H1 (cell line): ENCODE measurements at regions not wholly inside any gene's neighbourhood (a gene's known extent, or its start where the extent isn't known, plus 50 kb on each side); places are given as distances from the start of the nearest gene placed in this dataset.

Experiments
- CTCF ChIA-PET: fragments of 300-600 bp; sonication (Branson Sonifier 250); formaldehyde crosslinking; loops from one replicate; lab custom pipeline; 2021; ENCODE audit not compliant: partially characterized antibody; lab: Charles Lee
- POLR2A ChIA-PET: fragments of 300-600 bp; sonication (Branson Sonifier 250); formaldehyde crosslinking; loops from one replicate; lab custom pipeline; 2021; ENCODE audit warnings: inconsistent platforms; ENCODE audit not compliant: partially characterized antibody; lab: Charles Lee
- DNase-seq, 2 experiments: peaks; one replicate each; pipeline versions ENCODE4 v3.0.0 to v3.0.0-alpha.2; 2010 to 2022; ENCODE audit warnings: low spot score in 2 of 2, low read depth in 1 of 2, mixed read lengths in 1 of 2
- FAIRE-seq: peaks from 2 replicates; lab custom pipeline; 2011; peaks lifted over from hg19 to GRCh38; lab: Jason Lieb, UNC
- H2AFZ ChIP-seq: 2 replicates; pipeline ENCODE4 v1.8.1; 2012; ENCODE audit warnings: low read length, inconsistent platforms
- H2AK5ac ChIP-seq: 2 replicates; pipeline ENCODE4 v1.6.1; 2013; ENCODE audit warnings: low read depth, low read length
- H2BK120ac ChIP-seq: replicated peaks from 2 replicates; pipeline ENCODE3; 2013; ENCODE audit warnings: low read depth, low read length, inconsistent platforms
- H2BK12ac ChIP-seq: 2 replicates; pipeline ENCODE4 v1.6.1; 2013; ENCODE audit warnings: low read depth, low read length
- H2BK15ac ChIP-seq: 2 replicates; pipeline ENCODE4 v1.6.1; 2013; ENCODE audit warnings: low read length
- H2BK20ac ChIP-seq: 2 replicates; pipeline ENCODE4 v1.6.1; 2013; ENCODE audit warnings: low read length
- H2BK5ac ChIP-seq: 2 replicates; pipeline ENCODE4 v1.6.1; 2013; ENCODE audit warnings: low read depth, low read length
- H3K14ac ChIP-seq: 2 replicates; pipeline ENCODE4 v1.6.1; 2013; ENCODE audit warnings: inconsistent platforms; ENCODE audit not compliant: insufficient read length
- H3K18ac ChIP-seq: 2 replicates; pipeline ENCODE4 v1.6.1; 2013; ENCODE audit warnings: low read length; ENCODE audit errors: extremely low read depth
- H3K23ac ChIP-seq: 2 replicates; pipeline ENCODE4 v1.6.1; 2013; ENCODE audit warnings: inconsistent platforms; ENCODE audit not compliant: insufficient read length
- H3K23me2 ChIP-seq: 2 replicates; pipeline ENCODE4 v1.6.1; 2013; ENCODE audit warnings: low read depth, low read length
- H3K27ac ChIP-seq: 2 replicates; pipeline ENCODE4 v1.6.1; 2011; ENCODE audit warnings: low read depth, low read length, inconsistent platforms
- H3K27me3 ChIP-seq, 4 experiments: replicated peaks in 1 of 4; 1 replicate in 1 of 4; 2 replicates in 3 of 4; pipeline versions ENCODE4 v1.6.1 to v1.8.1; 2011 to 2013; ENCODE audit warnings: low read length in 3 of 4, mild to moderate bottlenecking in 3 of 4, inconsistent platforms in 2 of 4, mixed read lengths in 2 of 4, moderate library complexity in 1 of 4; ENCODE audit not compliant: control insufficient read depth in 3 of 4, insufficient read depth in 3 of 4; ENCODE audit errors: extremely low read depth in 1 of 4
- H3K36me3 ChIP-seq, 4 experiments: 2 replicates each; pipeline versions ENCODE4 v1.6.1 to v1.8.1; 2011 to 2013; ENCODE audit warnings: mild to moderate bottlenecking in 4 of 4, low read length in 3 of 4, moderate library complexity in 2 of 4, control low read depth in 1 of 4, inconsistent platforms in 1 of 4; ENCODE audit not compliant: insufficient read depth in 4 of 4, control insufficient read depth in 2 of 4
- H3K4ac ChIP-seq: replicated peaks from 2 replicates; pipeline ENCODE3; 2013; ENCODE audit warnings: low read length, low read depth, mixed read lengths, inconsistent platforms; ENCODE audit not compliant: insufficient read length
- H3K4me1 ChIP-seq, 4 experiments: replicated peaks in 1 of 4; 1 replicate in 1 of 4; 2 replicates in 3 of 4; pipeline versions ENCODE4 v1.6.1 to v1.8.1; 2011 to 2013; ENCODE audit warnings: low read length in 3 of 4, inconsistent platforms in 2 of 4, mixed read lengths in 1 of 4; ENCODE audit not compliant: insufficient read depth in 4 of 4, control insufficient read depth in 3 of 4
- H3K4me2 ChIP-seq, 2 experiments: 2 replicates each; pipeline versions ENCODE4 v1.6.1 to v1.8.1; 2011 to 2013; ENCODE audit warnings: low read depth in 2 of 2, low read length in 2 of 2, control low read depth in 1 of 2, inconsistent platforms in 1 of 2, mild to moderate bottlenecking in 1 of 2; ENCODE audit not compliant: insufficient read depth in 1 of 2
- H3K4me3 ChIP-seq, 4 experiments: fragments of 200-600, 300-600 bp in 1 of 4; sonication (generic), shearing (Covaris generic), sonication (Bioruptor Twin) in 1 of 4; 2 replicates each; pipeline versions ENCODE4 v1.5.1 to v1.8.1; 2011 to 2016; ENCODE audit warnings: low read length in 4 of 4, low read depth in 3 of 4, control low read depth in 2 of 4, inconsistent platforms in 2 of 4, mild to moderate bottlenecking in 2 of 4, mixed read lengths in 1 of 4, moderate library complexity in 1 of 4; ENCODE audit not compliant: insufficient read depth in 2 of 4; ENCODE audit errors: extremely low read depth in 1 of 4
- H3K56ac ChIP-seq: replicated peaks from 2 replicates; pipeline ENCODE3; 2013; ENCODE audit warnings: low read depth, mild to moderate bottlenecking, mixed read lengths, low read length, inconsistent platforms; ENCODE audit not compliant: insufficient read length
- H3K79me1 ChIP-seq: 2 replicates; pipeline ENCODE4 v1.6.1; 2013; ENCODE audit warnings: low read depth, low read length, control low read depth
- H3K79me2 ChIP-seq, 2 experiments: 2 replicates each; pipeline versions ENCODE4 v1.6.1 to v1.8.1; 2012 to 2013; ENCODE audit warnings: low read length in 2 of 2, mild to moderate bottlenecking in 2 of 2, inconsistent platforms in 1 of 2; ENCODE audit not compliant: insufficient read depth in 2 of 2, control insufficient read depth in 1 of 2
- H3K9ac ChIP-seq, 4 experiments: replicated peaks in 1 of 4; 1 replicate in 1 of 4; 2 replicates in 3 of 4; pipeline versions ENCODE4 v1.6.1 to v1.8.1; 2011 to 2013; ENCODE audit warnings: low read depth in 3 of 4, low read length in 3 of 4, control low read depth in 2 of 4, mild to moderate bottlenecking in 2 of 4, moderate library complexity in 2 of 4, inconsistent platforms in 1 of 4; ENCODE audit errors: extremely low read depth in 1 of 4
- H3K9me3 ChIP-seq, 2 experiments: 2 replicates each; pipeline versions ENCODE4 v1.6.1 to v1.8.1; 2012 to 2013; ENCODE audit warnings: mild to moderate bottlenecking in 2 of 2, moderate library complexity in 2 of 2, control low read depth in 1 of 2, inconsistent platforms in 1 of 2, low read depth in 1 of 2, low read length in 1 of 2, mixed read lengths in 1 of 2; ENCODE audit not compliant: insufficient read depth in 2 of 2
- H4K20me1 ChIP-seq, 2 experiments: replicated peaks in 1 of 2; 2 replicates each; pipeline versions ENCODE3 to v1.8.1; 2011 to 2013; ENCODE audit warnings: inconsistent platforms in 2 of 2, low read length in 2 of 2, mild to moderate bottlenecking in 1 of 2; ENCODE audit not compliant: insufficient read depth in 2 of 2, control insufficient read depth in 1 of 2
- H4K5ac ChIP-seq: 2 replicates; pipeline ENCODE4 v1.6.1; 2013; ENCODE audit warnings: low read length, low read depth, mixed read lengths, inconsistent platforms; ENCODE audit not compliant: insufficient read length
- H4K8ac ChIP-seq: 2 replicates; pipeline ENCODE4 v1.8.0; 2013; ENCODE audit warnings: mild to moderate bottlenecking, moderate library complexity, low read length, inconsistent platforms; ENCODE audit not compliant: insufficient read depth; ENCODE audit errors: extremely low read depth
- H4K91ac ChIP-seq: replicated peaks from 2 replicates; pipeline ENCODE3; 2013; ENCODE audit warnings: low read length, mixed read lengths, inconsistent platforms; ENCODE audit not compliant: insufficient read length
- BACH1 ChIP-seq: IDR thresholded peaks from 2 replicates; pipeline ENCODE4 v1.6.1; 2012; ENCODE audit warnings: low read length, improper control_type of control experiment
- EZH2 ChIP-seq: fragments of 200-600 bp; sonication (generic); IDR thresholded peaks from 2 replicates; pipeline ENCODE4 v1.7.1; 2012; ENCODE audit warnings: low read depth, mild to moderate bottlenecking, moderate library complexity, low read length, inconsistent platforms; ENCODE audit not compliant: severe bottlenecking
- GTF2F1 ChIP-seq: IDR thresholded peaks from 2 replicates; pipeline ENCODE4 v1.6.1; 2012; ENCODE audit warnings: low read depth, low read length, improper control_type of control experiment, borderline replicate concordance
- HDAC2 ChIP-seq, 2 experiments: fragments of 300-600 bp in 1 of 2; sonication (generic) in 1 of 2; IDR thresholded peaks; 2 replicates each; pipeline ENCODE4 v1.6.1; 2011 to 2012; ENCODE audit warnings: low read depth in 2 of 2, low read length in 2 of 2, mild to moderate bottlenecking in 2 of 2, moderate library complexity in 2 of 2, borderline replicate concordance in 1 of 2, inconsistent platforms in 1 of 2
- NANOG ChIP-seq: IDR thresholded peaks from 2 replicates; pipeline ENCODE4 v1.6.1; 2011; ENCODE audit warnings: low read length, low read depth, mild to moderate bottlenecking, inconsistent platforms; ENCODE audit not compliant: insufficient read depth, poor library complexity, severe bottlenecking
- RAD21 ChIP-seq, 2 experiments: IDR thresholded peaks in 1 of 2; conservative IDR thresholded peaks in 1 of 2; 2 replicates each; pipeline ENCODE4 v1.6.1; 2011; ENCODE audit warnings: low read depth in 2 of 2, low read length in 2 of 2, improper control_type of control experiment in 1 of 2, inconsistent platforms in 1 of 2, mild to moderate bottlenecking in 1 of 2, moderate library complexity in 1 of 2
- RNF2 ChIP-seq: fragments of 200-900, 300-1000 bp; sonication (generic); IDR thresholded peaks from 2 replicates; pipeline ENCODE4 v1.7.1; 2016; ENCODE audit warnings: borderline replicate concordance, low read depth, mild to moderate bottlenecking, antibody characterized with exemption, low read length; ENCODE audit not compliant: poor library complexity, severe bottlenecking; ENCODE audit errors: missing control alignments
- RXRA ChIP-seq: IDR thresholded peaks from 2 replicates; pipeline ENCODE4 v1.6.1; 2011; ENCODE audit warnings: low read depth, mild to moderate bottlenecking, low read length, moderate library complexity; ENCODE audit not compliant: insufficient read depth
- SIRT6 ChIP-seq: IDR thresholded peaks from one replicate; pipeline ENCODE4 v1.7.1; 2012; ENCODE audit warnings: low read length, inconsistent platforms
- SIX5 ChIP-seq: IDR thresholded peaks from 2 replicates; pipeline ENCODE4 v1.6.1; 2011; ENCODE audit warnings: mild to moderate bottlenecking, low read depth, low read length
- SP2 ChIP-seq: IDR thresholded peaks from 2 replicates; pipeline ENCODE4 v1.6.1; 2012; ENCODE audit warnings: mild to moderate bottlenecking, low read length, inconsistent platforms
- USF2 ChIP-seq: IDR thresholded peaks from 2 replicates; pipeline ENCODE4 v1.6.1; 2011; ENCODE audit warnings: low read length, improper control_type of control experiment
- WGBS, 2 experiments: shearing (Covaris generic) in 1 of 2; methylation state at CpG; one replicate each; pipeline versions ENCODE4 v1.1.6 to v1.1.7; 2013 to 2015; ENCODE audit warnings: low lambda C conversion rate in 2 of 2, mixed read lengths in 2 of 2, inconsistent platforms in 1 of 2, low coverage in 1 of 2, missing lambda C conversion rate in 1 of 2; ENCODE audit not compliant: insufficient replicate concordance in 2 of 2, insufficient coverage in 1 of 2, insufficient read length in 1 of 2; ENCODE audit errors: extremely low coverage in 1 of 2, missing lambda C conversion rate in 1 of 2; 5-methylcytosine and 5-hydroxymethylcytosine counted together

GRCh38 chr7:123259759-123260158 lies 60.0 kb upstream of the SLC13A1 start:
- H2AFZ ChIP-seq = no peak overlapping the region
- ChIA-PET POLR2A (no interaction called here), CTCF (no interaction called here)
- no peak overlapping the region for H3K18ac ChIP-seq
- H3K27me3 ChIP-seq = no peaks in the 10 kb centered on the region
- no peak overlapping the region for H4K8ac ChIP-seq
- no peaks in the 10 kb centered on the region for H3K23me2 ChIP-seq
- H3K56ac ChIP-seq = no peak overlapping the region
- peaks cover 0 to 2% (median 0%) of the 10 kb centered on the region in 4 experiments; a peak in 1 of 8 replicates for H3K36me3 ChIP-seq
- peaks cover 0 to 4% (median 0%) of the 10 kb centered on the region in 4 experiments; a peak in 1 of 7 replicates for H3K4me1 ChIP-seq
- H2BK5ac ChIP-seq = no peak overlapping the region
- no peak overlapping the region for H2AK5ac ChIP-seq
- no peak overlapping the region for H4K5ac ChIP-seq
- H2BK12ac ChIP-seq = no peak overlapping the region
- no peak overlapping the region for H2BK120ac ChIP-seq
- H3K4me2 ChIP-seq = no peak overlapping the region
- no peaks in the 10 kb centered on the region for H4K20me1 ChIP-seq
- no peak for FAIRE-seq
- no peak overlapping the region for H3K27ac ChIP-seq
- H3K9me3 ChIP-seq = peaks cover 0 to 3% of the 10 kb centered on the region in 2 experiments; a peak in 1 of 4 replicates
- no peak for DNase-seq
- no peak overlapping the region for H3K4me3 ChIP-seq
- no peak overlapping the region for H3K14ac ChIP-seq
- no peak overlapping the region for H4K91ac ChIP-seq
- 88% methylated on average over 2 of the region's 2 CpGs; no CpG with 5 or more reads in 1 of the 2 experiments for WGBS, 2 experiments
- H3K9ac ChIP-seq = no peak overlapping the region
- no peak overlapping the region for H3K4ac ChIP-seq
- H3K79me1 ChIP-seq = no peaks in the 10 kb centered on the region
- no peak overlapping the region for H3K23ac ChIP-seq
- H2BK20ac ChIP-seq = no peak overlapping the region
- no peaks in the 10 kb centered on the region for H3K79me2 ChIP-seq
- no peak overlapping the region for H2BK15ac ChIP-seq
- TF ChIP-seq RNF2 (no peak), EZH2 (no peak), BACH1 (no peak), USF2 (no peak), SP2 (no peak), RAD21 (IDR thresholded peaks at IDR 0.05 in 1 of 2, conservative IDR thresholded peaks at IDR 0.05 in 1 of 2; ENCODE audit: low read depth in 2 of 2, low read length in 2 of 2) (no peak), HDAC2 (IDR thresholded peaks at IDR 0.05; ENCODE audit: borderline replicate concordance in 1 of 2, low read depth in 2 of 2, low read length in 2 of 2) (no peak), SIRT6 (no peak), SIX5 (no peak), GTF2F1 (no peak), NANOG (no peak), RXRA (no peak)
